Fibroblast of pulmonary artery (primary cell): ENCODE measurements at regions not wholly inside any gene's neighbourhood (a gene's known extent, or its start where the extent isn't known, plus 50 kb on each side); places are given as distances from the start of the nearest gene placed in this dataset.

Source experiments
- DNase-seq: peaks from one replicate; pipeline ENCODE4 v3.0.0-alpha.2; 2010; ENCODE audit warnings: low read depth
- H3K4me3 ChIP-seq: replicated peaks from 2 replicates; pipeline ENCODE4 v1.5.1; 2011; ENCODE audit warnings: low read depth, mild to moderate bottlenecking, control low read depth, low read length, moderate library complexity
- TF ChIP-seq, protein P1 (sequence below): IDR thresholded peaks from 2 replicates; pipeline ENCODE4 v1.5.1; 2011; ENCODE audit warnings: mild to moderate bottlenecking, control low read depth, low read length, inconsistent platforms; ENCODE audit errors: missing control alignments

DNA sequence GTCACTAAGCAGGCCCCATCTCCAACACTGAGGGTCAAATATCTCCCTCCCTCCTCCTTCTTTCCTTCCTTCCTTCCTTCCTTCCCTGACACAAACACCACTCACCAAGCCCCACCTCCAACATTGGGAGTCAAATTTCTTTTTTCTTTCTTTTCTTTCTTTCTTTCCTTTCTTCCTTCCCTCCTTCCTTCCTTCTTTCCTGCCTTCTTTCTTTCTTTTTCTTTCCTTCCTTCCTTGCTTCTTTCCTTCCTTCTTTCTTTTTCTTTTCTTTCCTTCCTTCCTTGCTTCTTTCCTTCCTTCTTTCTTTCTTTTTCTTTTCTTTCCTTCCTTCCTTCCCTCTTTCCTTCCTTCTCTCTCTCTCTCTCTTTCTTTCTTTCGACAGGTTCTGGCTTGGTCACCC lies 79.2 kb upstream of the ETS2 start:
- no peak for DNase-seq
- TF ChIP-seq, protein P1, sequence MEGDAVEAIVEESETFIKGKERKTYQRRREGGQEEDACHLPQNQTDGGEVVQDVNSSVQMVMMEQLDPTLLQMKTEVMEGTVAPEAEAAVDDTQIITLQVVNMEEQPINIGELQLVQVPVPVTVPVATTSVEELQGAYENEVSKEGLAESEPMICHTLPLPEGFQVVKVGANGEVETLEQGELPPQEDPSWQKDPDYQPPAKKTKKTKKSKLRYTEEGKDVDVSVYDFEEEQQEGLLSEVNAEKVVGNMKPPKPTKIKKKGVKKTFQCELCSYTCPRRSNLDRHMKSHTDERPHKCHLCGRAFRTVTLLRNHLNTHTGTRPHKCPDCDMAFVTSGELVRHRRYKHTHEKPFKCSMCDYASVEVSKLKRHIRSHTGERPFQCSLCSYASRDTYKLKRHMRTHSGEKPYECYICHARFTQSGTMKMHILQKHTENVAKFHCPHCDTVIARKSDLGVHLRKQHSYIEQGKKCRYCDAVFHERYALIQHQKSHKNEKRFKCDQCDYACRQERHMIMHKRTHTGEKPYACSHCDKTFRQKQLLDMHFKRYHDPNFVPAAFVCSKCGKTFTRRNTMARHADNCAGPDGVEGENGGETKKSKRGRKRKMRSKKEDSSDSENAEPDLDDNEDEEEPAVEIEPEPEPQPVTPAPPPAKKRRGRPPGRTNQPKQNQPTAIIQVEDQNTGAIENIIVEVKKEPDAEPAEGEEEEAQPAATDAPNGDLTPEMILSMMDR = no peak
- no peak overlapping the region for H3K4me3 ChIP-seq

DNA sequence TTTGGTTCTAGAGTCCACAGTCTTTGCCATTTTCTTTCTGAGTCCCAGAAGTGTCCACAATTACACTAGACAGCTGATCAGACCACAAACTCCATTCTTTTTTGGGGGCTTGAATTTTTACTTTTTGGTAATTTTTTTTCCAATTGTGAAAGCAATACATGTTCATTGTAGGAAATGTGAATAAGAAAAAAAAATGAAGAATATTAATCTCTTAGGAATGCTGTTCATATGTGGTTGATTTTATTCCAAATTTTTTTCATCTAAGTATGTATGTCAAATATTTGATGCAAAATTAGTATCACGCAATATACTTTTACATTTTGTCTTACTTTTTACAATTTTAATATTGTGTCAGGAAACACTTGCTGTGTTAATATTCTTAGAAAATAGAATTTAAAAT lies 76.4 kb upstream of the ETS2 start:
- no peak overlapping the region for H3K4me3 ChIP-seq
- TF ChIP-seq, protein P1 = no peak

DNA sequence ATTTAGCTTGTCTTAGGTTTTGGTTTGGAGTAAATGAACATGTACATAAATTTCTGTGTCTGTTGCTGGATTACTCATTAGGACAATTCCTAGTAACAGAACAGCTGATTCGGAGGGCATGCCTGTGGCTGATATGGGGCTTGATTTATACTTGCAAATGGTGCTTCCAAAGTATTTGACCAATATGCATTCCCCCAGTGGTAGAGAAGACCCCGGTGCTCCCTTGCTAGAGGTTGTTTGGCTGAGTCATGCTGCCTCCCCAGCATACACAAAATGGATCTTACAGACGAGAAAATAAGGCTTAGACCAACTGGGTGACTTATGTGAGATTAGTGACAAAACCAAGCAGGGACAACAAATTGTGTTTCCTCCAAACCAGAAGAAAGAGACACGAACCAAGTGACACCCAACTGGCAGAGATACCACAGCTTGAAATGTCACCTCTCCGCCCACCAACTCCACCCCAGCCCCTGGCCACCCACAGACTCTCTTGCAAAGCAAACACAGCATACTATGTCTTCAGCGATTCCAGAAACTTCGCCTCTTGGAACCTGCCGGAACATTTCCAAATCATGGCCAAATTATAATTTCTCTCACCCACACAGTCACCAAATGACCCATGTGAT lies 75.9 kb upstream of the ETS2 start:
- TF ChIP-seq, protein P1 = no peak
- DNase-seq = no peak
- no peak overlapping the region for H3K4me3 ChIP-seq

More for the DNA sequence above, 76.4 kb upstream of the ETS2 start:
- no peak for DNase-seq

DNA sequence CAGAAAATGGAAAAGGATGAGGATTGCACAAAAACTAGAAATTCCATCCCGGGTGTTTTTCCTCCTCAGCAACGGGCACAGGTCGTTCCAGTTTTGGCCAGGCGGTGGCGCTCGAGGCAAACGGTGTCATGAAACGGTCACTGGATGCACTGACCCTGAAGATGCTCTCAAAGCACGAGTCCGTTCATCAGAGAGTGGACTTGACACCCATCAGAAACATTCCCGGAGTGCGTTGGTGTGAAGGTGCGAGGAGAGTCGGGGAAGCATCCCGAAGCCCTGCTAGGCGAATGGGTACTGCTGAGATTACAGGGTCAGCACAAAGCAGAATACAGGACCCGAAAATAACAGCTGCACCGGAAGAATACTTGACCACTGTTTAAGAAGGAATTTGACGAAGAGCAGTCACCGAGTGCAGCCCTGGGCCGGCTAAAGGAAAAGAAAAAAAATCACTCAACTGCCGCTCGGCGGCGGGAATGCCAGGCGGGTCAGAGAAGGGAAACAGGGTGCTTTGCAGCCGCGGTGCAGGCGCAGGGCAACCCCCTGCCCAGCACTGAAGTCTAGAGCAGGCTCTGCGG lies 71.7 kb upstream of the ETS2 start:
- TF ChIP-seq, protein P1 = peak; percentile 92
- DNase-seq = peak; percentile 89
- peak overlapping the region; percentile 41 for H3K4me3 ChIP-seq

DNA sequence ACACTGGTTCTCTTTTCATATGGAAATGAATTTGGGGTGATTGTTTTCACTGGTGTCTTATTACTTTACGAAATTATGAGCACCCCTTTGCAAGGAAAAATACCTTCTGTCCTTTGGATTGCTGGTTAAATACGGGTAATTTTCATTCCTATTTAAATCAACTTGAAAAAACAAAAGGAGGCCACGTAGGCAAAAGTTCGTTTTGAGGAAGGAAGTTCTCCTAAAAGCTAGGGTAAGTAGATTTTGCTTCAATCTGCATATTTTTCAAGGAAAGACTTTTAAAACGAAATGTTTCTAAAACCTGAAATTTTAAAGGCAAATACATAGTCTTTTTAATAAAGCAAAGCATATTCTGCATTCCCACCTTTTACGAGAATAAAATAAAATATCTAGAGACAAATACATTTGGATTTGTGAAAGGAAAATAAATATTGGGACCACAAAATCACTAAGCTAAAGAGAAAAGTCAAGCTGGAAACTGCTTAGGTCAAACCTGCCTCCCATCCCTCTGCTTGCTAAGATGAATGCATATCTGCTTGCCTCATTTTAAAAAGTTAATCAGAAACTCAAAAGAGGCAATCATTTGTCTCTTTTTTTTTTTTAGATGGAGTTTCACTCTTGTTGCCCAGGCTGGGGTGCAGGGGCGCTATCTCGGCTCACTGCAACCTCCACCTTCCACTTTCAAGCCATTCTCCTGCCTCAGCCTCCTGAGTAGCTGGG lies 70.9 kb upstream of the ETS2 start:
- TF ChIP-seq, protein P1 = no peak
- no peak overlapping the region for H3K4me3 ChIP-seq
- no peak for DNase-seq

DNA sequence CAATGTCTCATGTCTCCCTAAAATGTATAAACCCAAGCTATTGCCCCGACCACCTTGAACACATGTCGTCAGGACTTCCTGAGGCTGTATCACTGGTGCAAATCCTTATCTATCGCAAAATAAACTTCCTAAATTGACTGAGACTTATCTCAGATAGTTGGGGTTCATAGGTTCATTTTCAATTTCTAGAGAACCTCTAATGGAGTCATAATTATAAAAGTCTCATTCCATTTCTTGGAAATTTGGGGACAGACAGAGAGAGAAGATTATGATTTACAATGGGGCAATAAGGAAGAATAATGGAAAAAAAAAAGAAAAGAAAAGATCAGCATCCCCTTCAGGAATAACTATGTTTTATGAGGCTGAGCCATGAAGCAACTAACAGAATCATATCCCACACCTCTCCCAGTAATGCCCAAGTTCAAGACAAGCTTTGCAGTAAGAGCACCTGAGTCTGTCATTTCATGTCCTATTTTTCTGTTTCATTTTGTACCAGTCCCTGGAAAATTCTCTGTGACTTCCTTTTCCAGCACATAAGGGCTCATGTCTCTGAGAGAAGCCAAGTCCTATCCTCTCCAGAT lies 70.0 kb upstream of the ETS2 start:
- DNase-seq = no peak
- no peak overlapping the region for H3K4me3 ChIP-seq
- TF ChIP-seq, protein P1 = no peak
